Neural cell (in vitro differentiated cells): ENCODE measurements at regions not wholly inside any gene's neighbourhood (a gene's known extent, or its start where the extent isn't known, plus 50 kb on each side); places are given as distances from the start of the nearest gene placed in this dataset.

Source experiments
- H2AFZ ChIP-seq: fragments of 200-600, 300-800 bp; sonication (generic), shearing (Covaris generic); 2 replicates; pipeline ENCODE4 v1.6.0; 2014; ENCODE audit warnings: low read depth, mild to moderate bottlenecking, antibody characterized with exemption, low read length, moderate library complexity
- H3F3A ChIP-seq: fragments of 200-600 bp; shearing (Covaris generic); 2 replicates; pipeline ENCODE4 v1.6.1; 2016; ENCODE audit warnings: mild to moderate bottlenecking, moderate library complexity, mixed read lengths, antibody characterized with exemption, low read length; ENCODE audit not compliant: insufficient read depth, poor library complexity, severe bottlenecking
- H3K27ac ChIP-seq: fragments of 200-600, 300-800 bp; sonication (generic), shearing (Covaris generic); 2 replicates; pipeline ENCODE4 v1.5.1; 2014; ENCODE audit warnings: mild to moderate bottlenecking, low read length, moderate library complexity
- H3K27me3 ChIP-seq: fragments of 300-800, 200-600 bp; sonication (generic), shearing (Covaris generic); 2 replicates; pipeline ENCODE4 v1.6.0; 2014; ENCODE audit warnings: mild to moderate bottlenecking, low read depth, low read length, moderate library complexity; ENCODE audit not compliant: insufficient read depth
- H3K36me3 ChIP-seq: fragments of 300-800, 200-600 bp; sonication (generic), shearing (Covaris generic); 2 replicates; pipeline ENCODE4 v1.5.1; 2014; ENCODE audit warnings: mild to moderate bottlenecking, antibody characterized with exemption, low read length, moderate library complexity; ENCODE audit not compliant: insufficient read depth
- H3K4me2 ChIP-seq: fragments of 300-800, 200-600 bp; sonication (generic), shearing (Covaris generic); 2 replicates; pipeline ENCODE4 v1.6.0; 2014; ENCODE audit warnings: mild to moderate bottlenecking, low read length
- H3K4me3 ChIP-seq: fragments of 300-800, 200-600 bp; sonication (generic), shearing (Covaris generic); 2 replicates; pipeline ENCODE4 v1.5.1; 2014; ENCODE audit warnings: mild to moderate bottlenecking, low read length, moderate library complexity
- H3K79me2 ChIP-seq: fragments of 200-600 bp; shearing (Covaris generic); replicated peaks from 2 replicates; pipeline ENCODE4 v1.6.0; 2014; ENCODE audit warnings: mild to moderate bottlenecking, low read length, moderate library complexity; ENCODE audit not compliant: insufficient read depth
- H3K9ac ChIP-seq: fragments of 300-800, 200-600 bp; sonication (generic), shearing (Covaris generic); 2 replicates; pipeline ENCODE4 v1.6.1; 2016; ENCODE audit warnings: mild to moderate bottlenecking, low read length, mixed read lengths
- H3K9me2 ChIP-seq: fragments of 200-600 bp; shearing (Covaris generic); 2 replicates; pipeline ENCODE4 v1.6.1; 2016; ENCODE audit warnings: mild to moderate bottlenecking, low read length, mixed read lengths; ENCODE audit not compliant: insufficient read depth
- H3K9me3 ChIP-seq: fragments of 200-600, 300-800 bp; sonication (generic), shearing (Covaris generic); 2 replicates; pipeline ENCODE4 v1.6.1; 2016; ENCODE audit warnings: mild to moderate bottlenecking, mixed run types, low read length, moderate library complexity, mixed read lengths
- H4K20me1 ChIP-seq: fragments of 200-600 bp; shearing (Covaris generic); 2 replicates; pipeline ENCODE4 v1.6.1; 2016; ENCODE audit warnings: mild to moderate bottlenecking, mixed run types; ENCODE audit not compliant: insufficient read depth
- EP300 ChIP-seq: fragments of 450-650 bp; conservative IDR thresholded peaks from 2 replicates; pipeline ENCODE4 v1.6.1; 2014; ENCODE audit warnings: antibody characterized with exemption, mild to moderate bottlenecking, moderate library complexity; ENCODE audit not compliant: poor library complexity, severe bottlenecking
- EZH2 ChIP-seq: fragments of 200-600, 300-800 bp; shearing (Covaris generic), sonication (generic); IDR thresholded peaks from 2 replicates; pipeline ENCODE4 v1.6.1; 2014; ENCODE audit warnings: antibody characterized with exemption, low read length, borderline replicate concordance, mild to moderate bottlenecking; ENCODE audit not compliant: insufficient read depth, poor library complexity, severe bottlenecking
- MXI1 ChIP-seq: fragments of 450-650 bp; conservative IDR thresholded peaks from 2 replicates; pipeline ENCODE4 v1.6.1; 2014; ENCODE audit warnings: antibody characterized with exemption, mild to moderate bottlenecking; ENCODE audit not compliant: poor library complexity, severe bottlenecking
- POLR2AphosphoS5 ChIP-seq: IDR thresholded peaks from 2 replicates; pipeline ENCODE4 v1.6.1; 2012
- RAD21 ChIP-seq: fragments of 450-650 bp; conservative IDR thresholded peaks from 2 replicates; pipeline ENCODE4 v1.6.1; 2014; ENCODE audit warnings: antibody characterized with exemption, mild to moderate bottlenecking, moderate library complexity
- SMC3 ChIP-seq: fragments of 450-650 bp; conservative IDR thresholded peaks from 2 replicates; pipeline ENCODE4 v1.6.1; 2014; ENCODE audit warnings: antibody characterized with exemption, mild to moderate bottlenecking, moderate library complexity; ENCODE audit not compliant: poor library complexity
- TAF1 ChIP-seq: IDR thresholded peaks from 2 replicates; pipeline ENCODE4 v1.6.1; 2012; ENCODE audit warnings: low read depth
- TF ChIP-seq, protein P1 (sequence below): IDR thresholded peaks from 2 replicates; pipeline ENCODE4 v1.6.1; 2012; ENCODE audit warnings: borderline replicate concordance
- TF ChIP-seq, protein P2 (sequence below): fragments of 450-650 bp; IDR thresholded peaks from 2 replicates; pipeline ENCODE4 v1.5.1; 2014; ENCODE audit warnings: antibody characterized with exemption, mild to moderate bottlenecking, moderate library complexity; ENCODE audit not compliant: poor library complexity, severe bottlenecking

- Histone ChIP-seq H3K27me3 (peaks cover 5% of the 10 kb centered on the region), H3K4me2 (no peak overlapping the region), H2AFZ (no peak overlapping the region), H3K9me2 (no peaks in the 10 kb centered on the region), H3K27ac (no peak overlapping the region), H3K79me2 (no peaks in the 10 kb centered on the region), H3K9me3 (no peaks in the 10 kb centered on the region), H3K4me3 (no peak overlapping the region), H3F3A (no peaks in the 10 kb centered on the region), H4K20me1 (no peaks in the 10 kb centered on the region), H3K36me3 (no peaks in the 10 kb centered on the region), H3K9ac (no peak overlapping the region)
- TF ChIP-seq, protein P1, sequence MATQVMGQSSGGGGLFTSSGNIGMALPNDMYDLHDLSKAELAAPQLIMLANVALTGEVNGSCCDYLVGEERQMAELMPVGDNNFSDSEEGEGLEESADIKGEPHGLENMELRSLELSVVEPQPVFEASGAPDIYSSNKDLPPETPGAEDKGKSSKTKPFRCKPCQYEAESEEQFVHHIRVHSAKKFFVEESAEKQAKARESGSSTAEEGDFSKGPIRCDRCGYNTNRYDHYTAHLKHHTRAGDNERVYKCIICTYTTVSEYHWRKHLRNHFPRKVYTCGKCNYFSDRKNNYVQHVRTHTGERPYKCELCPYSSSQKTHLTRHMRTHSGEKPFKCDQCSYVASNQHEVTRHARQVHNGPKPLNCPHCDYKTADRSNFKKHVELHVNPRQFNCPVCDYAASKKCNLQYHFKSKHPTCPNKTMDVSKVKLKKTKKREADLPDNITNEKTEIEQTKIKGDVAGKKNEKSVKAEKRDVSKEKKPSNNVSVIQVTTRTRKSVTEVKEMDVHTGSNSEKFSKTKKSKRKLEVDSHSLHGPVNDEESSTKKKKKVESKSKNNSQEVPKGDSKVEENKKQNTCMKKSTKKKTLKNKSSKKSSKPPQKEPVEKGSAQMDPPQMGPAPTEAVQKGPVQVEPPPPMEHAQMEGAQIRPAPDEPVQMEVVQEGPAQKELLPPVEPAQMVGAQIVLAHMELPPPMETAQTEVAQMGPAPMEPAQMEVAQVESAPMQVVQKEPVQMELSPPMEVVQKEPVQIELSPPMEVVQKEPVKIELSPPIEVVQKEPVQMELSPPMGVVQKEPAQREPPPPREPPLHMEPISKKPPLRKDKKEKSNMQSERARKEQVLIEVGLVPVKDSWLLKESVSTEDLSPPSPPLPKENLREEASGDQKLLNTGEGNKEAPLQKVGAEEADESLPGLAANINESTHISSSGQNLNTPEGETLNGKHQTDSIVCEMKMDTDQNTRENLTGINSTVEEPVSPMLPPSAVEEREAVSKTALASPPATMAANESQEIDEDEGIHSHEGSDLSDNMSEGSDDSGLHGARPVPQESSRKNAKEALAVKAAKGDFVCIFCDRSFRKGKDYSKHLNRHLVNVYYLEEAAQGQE = no peak
- TF ChIP-seq RAD21 = no peak
- no peak for TF ChIP-seq EZH2
- TF ChIP-seq EP300 = no peak
Measured at GRCh38 chr4:14284578-14284977, 657.1 kb upstream of the BOD1L1 start.

- no peaks in the 10 kb centered on the region for H3K36me3 ChIP-seq
Measured at GRCh38 chr4:14289708-14290107, 662.2 kb upstream of the BOD1L1 start.

More at GRCh38 chr4:14289708-14290107, 662.2 kb upstream of the BOD1L1 start:
- H4K20me1 ChIP-seq = no peaks in the 10 kb centered on the region
- H3K4me2 ChIP-seq = no peak overlapping the region
- no peak overlapping the region for H3K27ac ChIP-seq
- no peaks in the 10 kb centered on the region for H3K9me3 ChIP-seq
- no peak overlapping the region for H3K9ac ChIP-seq
- H3K9me2 ChIP-seq = no peaks in the 10 kb centered on the region
- no peaks in the 10 kb centered on the region for H3K27me3 ChIP-seq
- TF ChIP-seq TAF1 (no peak), SMC3 (no peak), POLR2AphosphoS5 (no peak), MXI1 (no peak), EP300 (no peak), EZH2 (no peak), RAD21 (no peak)
- TF ChIP-seq, protein P2, sequence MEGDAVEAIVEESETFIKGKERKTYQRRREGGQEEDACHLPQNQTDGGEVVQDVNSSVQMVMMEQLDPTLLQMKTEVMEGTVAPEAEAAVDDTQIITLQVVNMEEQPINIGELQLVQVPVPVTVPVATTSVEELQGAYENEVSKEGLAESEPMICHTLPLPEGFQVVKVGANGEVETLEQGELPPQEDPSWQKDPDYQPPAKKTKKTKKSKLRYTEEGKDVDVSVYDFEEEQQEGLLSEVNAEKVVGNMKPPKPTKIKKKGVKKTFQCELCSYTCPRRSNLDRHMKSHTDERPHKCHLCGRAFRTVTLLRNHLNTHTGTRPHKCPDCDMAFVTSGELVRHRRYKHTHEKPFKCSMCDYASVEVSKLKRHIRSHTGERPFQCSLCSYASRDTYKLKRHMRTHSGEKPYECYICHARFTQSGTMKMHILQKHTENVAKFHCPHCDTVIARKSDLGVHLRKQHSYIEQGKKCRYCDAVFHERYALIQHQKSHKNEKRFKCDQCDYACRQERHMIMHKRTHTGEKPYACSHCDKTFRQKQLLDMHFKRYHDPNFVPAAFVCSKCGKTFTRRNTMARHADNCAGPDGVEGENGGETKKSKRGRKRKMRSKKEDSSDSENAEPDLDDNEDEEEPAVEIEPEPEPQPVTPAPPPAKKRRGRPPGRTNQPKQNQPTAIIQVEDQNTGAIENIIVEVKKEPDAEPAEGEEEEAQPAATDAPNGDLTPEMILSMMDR = no peak
- TF ChIP-seq, protein P1 = no peak
- no peak overlapping the region for H2AFZ ChIP-seq
- no peaks in the 10 kb centered on the region for H3K79me2 ChIP-seq
- no peak overlapping the region for H3K4me3 ChIP-seq
- no peaks in the 10 kb centered on the region for H3F3A ChIP-seq
